Neuronal stem cell (in vitro differentiated cells): ENCODE measurements at regions not wholly inside any gene's neighbourhood (a gene's known extent, or its start where the extent isn't known, plus 50 kb on each side); places are given as distances from the start of the nearest gene placed in this dataset.

Experiments
- DNase-seq: peaks from one replicate; pipeline ENCODE4 v3.0.0-alpha.2; 2013; ENCODE audit warnings: low spot score
- H2AFZ ChIP-seq: one replicate; pipeline ENCODE4 v1.6.1; 2013; ENCODE audit warnings: mild to moderate bottlenecking, low read length, inconsistent platforms
- H2AK5ac ChIP-seq: 2 replicates; pipeline ENCODE4 v1.6.1; 2013; ENCODE audit warnings: low read depth, mild to moderate bottlenecking, inconsistent platforms, low read length, moderate library complexity, mixed read lengths
- H2BK120ac ChIP-seq: 2 replicates; pipeline ENCODE4 v1.6.1; 2013; ENCODE audit warnings: low read depth, mild to moderate bottlenecking, inconsistent platforms, low read length, moderate library complexity, mixed read lengths
- H2BK12ac ChIP-seq: one replicate; pipeline ENCODE4 v1.6.1; 2013; ENCODE audit warnings: low read length, inconsistent platforms
- H2BK15ac ChIP-seq: 2 replicates; pipeline ENCODE4 v1.6.1; 2013; ENCODE audit warnings: mild to moderate bottlenecking, low read length, inconsistent platforms, mixed read lengths
- H2BK5ac ChIP-seq: one replicate; pipeline ENCODE4 v1.6.1; 2013; ENCODE audit warnings: inconsistent platforms, mild to moderate bottlenecking, low read length, moderate library complexity
- H3K14ac ChIP-seq: one replicate; pipeline ENCODE4 v1.6.1; 2013; ENCODE audit warnings: low read length, inconsistent platforms
- H3K18ac ChIP-seq: 2 replicates; pipeline ENCODE4 v1.6.1; 2013; ENCODE audit warnings: low read length, inconsistent platforms
- H3K23ac ChIP-seq: 2 replicates; pipeline ENCODE4 v1.6.1; 2013; ENCODE audit warnings: low read depth, mild to moderate bottlenecking, mixed read lengths, low read length, inconsistent platforms; ENCODE audit not compliant: poor library complexity
- H3K27ac ChIP-seq: replicated peaks from 3 replicates; pipeline ENCODE4 v1.5.1; 2013; ENCODE audit warnings: low read length, inconsistent platforms
- H3K27me3 ChIP-seq, 3 experiments: 2 replicates each; pipeline ENCODE4 v1.6.1; 2013; ENCODE audit warnings: low read length in 3 of 3, mild to moderate bottlenecking in 2 of 3, inconsistent platforms in 1 of 3, low read depth in 1 of 3, mixed read lengths in 1 of 3, moderate library complexity in 1 of 3; ENCODE audit not compliant: control insufficient read depth in 3 of 3, insufficient read depth in 3 of 3
- H3K36me3 ChIP-seq, 2 donors: replicated peaks in 1 of 2; 2 replicates each; pipeline ENCODE4 v1.6.1; 2013; ENCODE audit warnings: low read length in 2 of 2; ENCODE audit not compliant: control insufficient read depth in 2 of 2, insufficient read depth in 2 of 2
- H3K4ac ChIP-seq: 2 replicates; pipeline ENCODE4 v1.6.1; 2013; ENCODE audit warnings: inconsistent platforms, mild to moderate bottlenecking, low read length, moderate library complexity
- H3K4me1 ChIP-seq, 2 donors: 1 replicate in 1 of 2; 2 replicates in 1 of 2; pipeline ENCODE4 v1.6.1; 2013; ENCODE audit warnings: low read length in 2 of 2, low read depth in 1 of 2; ENCODE audit not compliant: control insufficient read depth in 2 of 2, insufficient read depth in 1 of 2
- H3K4me2 ChIP-seq: one replicate; pipeline ENCODE4 v1.6.1; 2013; ENCODE audit warnings: mild to moderate bottlenecking, low read length, inconsistent platforms; ENCODE audit not compliant: insufficient read depth, poor library complexity, severe bottlenecking
- H3K4me3 ChIP-seq, 2 donors: 2 replicates each; pipeline ENCODE4 v1.5.1; 2013; ENCODE audit warnings: low read length in 2 of 2, mild to moderate bottlenecking in 2 of 2, inconsistent platforms in 1 of 2, moderate library complexity in 1 of 2
- H3K79me1 ChIP-seq: one replicate; pipeline ENCODE4 v1.6.1; 2013; ENCODE audit warnings: low read depth, mild to moderate bottlenecking, inconsistent platforms, low read length, moderate library complexity
- H3K9ac ChIP-seq: one replicate; pipeline ENCODE4 v1.6.1; 2013; ENCODE audit warnings: mild to moderate bottlenecking, low read depth, low read length, inconsistent platforms; ENCODE audit not compliant: poor library complexity
- H3K9me3 ChIP-seq, 2 donors: replicated peaks in 1 of 2; 2 replicates each; pipeline versions ENCODE3 to v1.6.1; 2013; ENCODE audit warnings: low read length in 2 of 2, mild to moderate bottlenecking in 2 of 2, inconsistent platforms in 1 of 2, low read depth in 1 of 2, mixed read lengths in 1 of 2, moderate library complexity in 1 of 2; ENCODE audit not compliant: control insufficient read depth in 2 of 2, insufficient read depth in 1 of 2
- H4K8ac ChIP-seq: one replicate; pipeline ENCODE4 v1.6.1; 2013; ENCODE audit warnings: low read depth, mild to moderate bottlenecking, inconsistent platforms, low read length, moderate library complexity
- H4K91ac ChIP-seq: one replicate; pipeline ENCODE4 v1.6.1; 2013; ENCODE audit warnings: low read length, low read depth, mild to moderate bottlenecking, inconsistent platforms; ENCODE audit not compliant: poor library complexity
- WGBS, 2 donors: extraction: QIAGEN DNeasy Blood & Tissue Kit; methylation state at CpG; one replicate each; pipeline ENCODE4 v1.1.7; 2013; ENCODE audit warnings: missing lambda C conversion rate in 2 of 2, mixed read lengths in 1 of 2; ENCODE audit not compliant: insufficient read length in 2 of 2, insufficient replicate concordance in 1 of 2; ENCODE audit errors: extremely low coverage in 2 of 2; 5-methylcytosine and 5-hydroxymethylcytosine counted together

- Histone ChIP-seq H2BK120ac (no peak overlapping the region), H2AK5ac (no peak overlapping the region), H2BK5ac (no peak overlapping the region), H2BK15ac (no peak overlapping the region), H2BK12ac (no peak overlapping the region), H3K4me2 (no peak overlapping the region), H3K14ac (no peak overlapping the region), H4K8ac (no peak overlapping the region), H2AFZ (peak overlapping the region; percentile 37), H3K27ac (no peak overlapping the region), H3K4ac (no peak overlapping the region), H3K4me1 (no peaks in the 10 kb centered on the region), H4K91ac (no peak overlapping the region), H3K18ac (no peak overlapping the region), H3K23ac (no peak overlapping the region), H3K4me3 (no peak overlapping the region), H3K9ac (no peak overlapping the region), H3K79me1 (no peaks in the 10 kb centered on the region), H3K36me3 (no peaks in the 10 kb centered on the region), H3K27me3 (no peaks in the 10 kb centered on the region), H3K9me3 (no peaks in the 10 kb centered on the region)
- no peak for DNase-seq
- no CpG with 5 or more reads among the region's 5 CpGs for WGBS, 2 donors
These were observed 820.8 kb downstream of the BRINP3 start for GRCh38 chr1:189656628-189657530.

GRCh38 chr1:189657715-189658114 is 819.9 kb downstream of the BRINP3 start:
- no peaks in the 10 kb centered on the region for H3K79me1 ChIP-seq
- no peak overlapping the region for H2AFZ ChIP-seq
- H2BK12ac ChIP-seq: no peak overlapping the region
- no peak overlapping the region for H4K91ac ChIP-seq
- H4K8ac ChIP-seq: no peak overlapping the region
- no peak overlapping the region for H3K23ac ChIP-seq
- no peaks in the 10 kb centered on the region for H3K27me3 ChIP-seq
- no peak overlapping the region for H3K18ac ChIP-seq
- no peak overlapping the region for H3K9ac ChIP-seq
- no peaks in the 10 kb centered on the region for H3K4me1 ChIP-seq
- WGBS, 2 donors: no CpG with 5 or more reads among the region's 6 CpGs
- H3K4me2 ChIP-seq: no peak overlapping the region
- no peak overlapping the region for H2BK5ac ChIP-seq
- H2AK5ac ChIP-seq: no peak overlapping the region
- no peak overlapping the region for H2BK15ac ChIP-seq
- no peak overlapping the region for H3K4ac ChIP-seq
- H3K4me3 ChIP-seq: no peak overlapping the region
- DNase-seq: no peak
- H3K27ac ChIP-seq: no peak overlapping the region
- H3K14ac ChIP-seq: no peak overlapping the region
- H3K9me3 ChIP-seq: no peaks in the 10 kb centered on the region
- no peak overlapping the region for H2BK120ac ChIP-seq
- H3K36me3 ChIP-seq: no peaks in the 10 kb centered on the region

GRCh38 chr1:189658381-189658780 is 819.3 kb downstream of the BRINP3 start:
- Histone ChIP-seq H2BK15ac (no peak overlapping the region), H4K91ac (no peak overlapping the region), H3K36me3 (no peaks in the 10 kb centered on the region), H3K18ac (no peak overlapping the region), H3K14ac (no peak overlapping the region), H3K79me1 (no peaks in the 10 kb centered on the region), H2BK5ac (no peak overlapping the region), H3K27ac (no peak overlapping the region), H2BK12ac (no peak overlapping the region), H2BK120ac (no peak overlapping the region), H3K23ac (no peak overlapping the region), H3K4ac (no peak overlapping the region), H3K4me3 (no peak overlapping the region), H3K4me2 (no peak overlapping the region), H2AFZ (no peak overlapping the region), H3K9ac (no peak overlapping the region), H3K9me3 (no peaks in the 10 kb centered on the region), H4K8ac (no peak overlapping the region), H3K4me1 (no peaks in the 10 kb centered on the region), H2AK5ac (no peak overlapping the region), H3K27me3 (no peaks in the 10 kb centered on the region)
- DNase-seq: no peak
- no CpG with 5 or more reads among the region's 3 CpGs for WGBS, 2 donors

- H3K4me2 ChIP-seq: no peak overlapping the region
- H3K27me3 ChIP-seq: no peaks in the 10 kb centered on the region
- no peak overlapping the region for H4K8ac ChIP-seq
- no peak for DNase-seq
- H3K9ac ChIP-seq: no peak overlapping the region
- H3K4me1 ChIP-seq: no peaks in the 10 kb centered on the region
- no peak overlapping the region for H2BK12ac ChIP-seq
- H2BK15ac ChIP-seq: no peak overlapping the region
- no peak overlapping the region for H3K4me3 ChIP-seq
- no peak overlapping the region for H3K18ac ChIP-seq
- no peak overlapping the region for H2BK120ac ChIP-seq
- H3K23ac ChIP-seq: no peak overlapping the region
- no peak overlapping the region for H3K4ac ChIP-seq
- H3K9me3 ChIP-seq: no peaks in the 10 kb centered on the region
- H2AK5ac ChIP-seq: no peak overlapping the region
- H3K79me1 ChIP-seq: no peaks in the 10 kb centered on the region
- no peak overlapping the region for H4K91ac ChIP-seq
- WGBS, 2 donors: no CpG with 5 or more reads among the region's 2 CpGs
- H3K36me3 ChIP-seq: no peaks in the 10 kb centered on the region
- H2BK5ac ChIP-seq: no peak overlapping the region
- H3K14ac ChIP-seq: no peak overlapping the region
- H3K27ac ChIP-seq: no peak overlapping the region
- H2AFZ ChIP-seq: no peak overlapping the region
These were observed 817.9 kb downstream of the BRINP3 start for GRCh38 chr1:189659731-189660130.
